Neural cell (in vitro differentiated cells): ENCODE measurements at regions not wholly inside any gene's neighbourhood (a gene's known extent, or its start where the extent isn't known, plus 50 kb on each side); places are given as distances from the start of the nearest gene placed in this dataset.
A peak's percentile ranks its signal among the peaks of the same experiment; 100 is the strongest.

Experiments
- H2AFZ ChIP-seq: fragments of 200-600, 300-800 bp; sonication (generic), shearing (Covaris generic); 2 replicates; pipeline ENCODE4 v1.6.0; 2014; ENCODE audit warnings: low read depth, mild to moderate bottlenecking, antibody characterized with exemption, low read length, moderate library complexity
- H3F3A ChIP-seq: fragments of 200-600 bp; shearing (Covaris generic); 2 replicates; pipeline ENCODE4 v1.6.1; 2016; ENCODE audit warnings: mild to moderate bottlenecking, moderate library complexity, mixed read lengths, antibody characterized with exemption, low read length; ENCODE audit not compliant: insufficient read depth, poor library complexity, severe bottlenecking
- H3K27ac ChIP-seq: fragments of 200-600, 300-800 bp; sonication (generic), shearing (Covaris generic); 2 replicates; pipeline ENCODE4 v1.5.1; 2014; ENCODE audit warnings: mild to moderate bottlenecking, low read length, moderate library complexity
- H3K27me3 ChIP-seq: fragments of 300-800, 200-600 bp; sonication (generic), shearing (Covaris generic); 2 replicates; pipeline ENCODE4 v1.6.0; 2014; ENCODE audit warnings: mild to moderate bottlenecking, low read depth, low read length, moderate library complexity; ENCODE audit not compliant: insufficient read depth
- H3K36me3 ChIP-seq: fragments of 300-800, 200-600 bp; sonication (generic), shearing (Covaris generic); 2 replicates; pipeline ENCODE4 v1.5.1; 2014; ENCODE audit warnings: mild to moderate bottlenecking, antibody characterized with exemption, low read length, moderate library complexity; ENCODE audit not compliant: insufficient read depth
- H3K4me2 ChIP-seq: fragments of 300-800, 200-600 bp; sonication (generic), shearing (Covaris generic); 2 replicates; pipeline ENCODE4 v1.6.0; 2014; ENCODE audit warnings: mild to moderate bottlenecking, low read length
- H3K4me3 ChIP-seq: fragments of 300-800, 200-600 bp; sonication (generic), shearing (Covaris generic); 2 replicates; pipeline ENCODE4 v1.5.1; 2014; ENCODE audit warnings: mild to moderate bottlenecking, low read length, moderate library complexity
- H3K79me2 ChIP-seq: fragments of 200-600 bp; shearing (Covaris generic); replicated peaks from 2 replicates; pipeline ENCODE4 v1.6.0; 2014; ENCODE audit warnings: mild to moderate bottlenecking, low read length, moderate library complexity; ENCODE audit not compliant: insufficient read depth
- H3K9ac ChIP-seq: fragments of 300-800, 200-600 bp; sonication (generic), shearing (Covaris generic); 2 replicates; pipeline ENCODE4 v1.6.1; 2016; ENCODE audit warnings: mild to moderate bottlenecking, low read length, mixed read lengths
- H3K9me2 ChIP-seq: fragments of 200-600 bp; shearing (Covaris generic); 2 replicates; pipeline ENCODE4 v1.6.1; 2016; ENCODE audit warnings: mild to moderate bottlenecking, low read length, mixed read lengths; ENCODE audit not compliant: insufficient read depth
- H3K9me3 ChIP-seq: fragments of 200-600, 300-800 bp; sonication (generic), shearing (Covaris generic); 2 replicates; pipeline ENCODE4 v1.6.1; 2016; ENCODE audit warnings: mild to moderate bottlenecking, mixed run types, low read length, moderate library complexity, mixed read lengths
- H4K20me1 ChIP-seq: fragments of 200-600 bp; shearing (Covaris generic); 2 replicates; pipeline ENCODE4 v1.6.1; 2016; ENCODE audit warnings: mild to moderate bottlenecking, mixed run types; ENCODE audit not compliant: insufficient read depth
- CTCF ChIP-seq: fragments of 450-650 bp; IDR thresholded peaks from 2 replicates; pipeline ENCODE4 v1.5.1; 2014; ENCODE audit warnings: antibody characterized with exemption, mild to moderate bottlenecking, moderate library complexity; ENCODE audit not compliant: poor library complexity, severe bottlenecking
- EP300 ChIP-seq: fragments of 450-650 bp; conservative IDR thresholded peaks from 2 replicates; pipeline ENCODE4 v1.6.1; 2014; ENCODE audit warnings: antibody characterized with exemption, mild to moderate bottlenecking, moderate library complexity; ENCODE audit not compliant: poor library complexity, severe bottlenecking
- EZH2 ChIP-seq: fragments of 200-600, 300-800 bp; shearing (Covaris generic), sonication (generic); IDR thresholded peaks from 2 replicates; pipeline ENCODE4 v1.6.1; 2014; ENCODE audit warnings: antibody characterized with exemption, low read length, borderline replicate concordance, mild to moderate bottlenecking; ENCODE audit not compliant: insufficient read depth, poor library complexity, severe bottlenecking
- MXI1 ChIP-seq: fragments of 450-650 bp; conservative IDR thresholded peaks from 2 replicates; pipeline ENCODE4 v1.6.1; 2014; ENCODE audit warnings: antibody characterized with exemption, mild to moderate bottlenecking; ENCODE audit not compliant: poor library complexity, severe bottlenecking
- POLR2AphosphoS5 ChIP-seq: IDR thresholded peaks from 2 replicates; pipeline ENCODE4 v1.6.1; 2012
- RAD21 ChIP-seq: fragments of 450-650 bp; conservative IDR thresholded peaks from 2 replicates; pipeline ENCODE4 v1.6.1; 2014; ENCODE audit warnings: antibody characterized with exemption, mild to moderate bottlenecking, moderate library complexity
- SMC3 ChIP-seq: fragments of 450-650 bp; conservative IDR thresholded peaks from 2 replicates; pipeline ENCODE4 v1.6.1; 2014; ENCODE audit warnings: antibody characterized with exemption, mild to moderate bottlenecking, moderate library complexity; ENCODE audit not compliant: poor library complexity
- TAF1 ChIP-seq: IDR thresholded peaks from 2 replicates; pipeline ENCODE4 v1.6.1; 2012; ENCODE audit warnings: low read depth
- TF ChIP-seq, protein P1 (sequence below): IDR thresholded peaks from 2 replicates; pipeline ENCODE4 v1.6.1; 2012; ENCODE audit warnings: borderline replicate concordance

- Histone ChIP-seq H3F3A (no peaks in the 10 kb centered on the region), H4K20me1 (no peaks in the 10 kb centered on the region), H3K27ac (no peak overlapping the region), H3K27me3 (no peaks in the 10 kb centered on the region), H3K4me3 (no peak overlapping the region), H3K9me2 (no peaks in the 10 kb centered on the region), H3K9me3 (no peaks in the 10 kb centered on the region), H3K9ac (no peak overlapping the region), H3K4me2 (no peak overlapping the region), H2AFZ (no peak overlapping the region), H3K36me3 (no peaks in the 10 kb centered on the region), H3K79me2 (no peaks in the 10 kb centered on the region)
- TF ChIP-seq POLR2AphosphoS5, result no peak
- TF ChIP-seq TAF1, result no peak
- TF ChIP-seq CTCF, result no peak
- TF ChIP-seq, protein P1, sequence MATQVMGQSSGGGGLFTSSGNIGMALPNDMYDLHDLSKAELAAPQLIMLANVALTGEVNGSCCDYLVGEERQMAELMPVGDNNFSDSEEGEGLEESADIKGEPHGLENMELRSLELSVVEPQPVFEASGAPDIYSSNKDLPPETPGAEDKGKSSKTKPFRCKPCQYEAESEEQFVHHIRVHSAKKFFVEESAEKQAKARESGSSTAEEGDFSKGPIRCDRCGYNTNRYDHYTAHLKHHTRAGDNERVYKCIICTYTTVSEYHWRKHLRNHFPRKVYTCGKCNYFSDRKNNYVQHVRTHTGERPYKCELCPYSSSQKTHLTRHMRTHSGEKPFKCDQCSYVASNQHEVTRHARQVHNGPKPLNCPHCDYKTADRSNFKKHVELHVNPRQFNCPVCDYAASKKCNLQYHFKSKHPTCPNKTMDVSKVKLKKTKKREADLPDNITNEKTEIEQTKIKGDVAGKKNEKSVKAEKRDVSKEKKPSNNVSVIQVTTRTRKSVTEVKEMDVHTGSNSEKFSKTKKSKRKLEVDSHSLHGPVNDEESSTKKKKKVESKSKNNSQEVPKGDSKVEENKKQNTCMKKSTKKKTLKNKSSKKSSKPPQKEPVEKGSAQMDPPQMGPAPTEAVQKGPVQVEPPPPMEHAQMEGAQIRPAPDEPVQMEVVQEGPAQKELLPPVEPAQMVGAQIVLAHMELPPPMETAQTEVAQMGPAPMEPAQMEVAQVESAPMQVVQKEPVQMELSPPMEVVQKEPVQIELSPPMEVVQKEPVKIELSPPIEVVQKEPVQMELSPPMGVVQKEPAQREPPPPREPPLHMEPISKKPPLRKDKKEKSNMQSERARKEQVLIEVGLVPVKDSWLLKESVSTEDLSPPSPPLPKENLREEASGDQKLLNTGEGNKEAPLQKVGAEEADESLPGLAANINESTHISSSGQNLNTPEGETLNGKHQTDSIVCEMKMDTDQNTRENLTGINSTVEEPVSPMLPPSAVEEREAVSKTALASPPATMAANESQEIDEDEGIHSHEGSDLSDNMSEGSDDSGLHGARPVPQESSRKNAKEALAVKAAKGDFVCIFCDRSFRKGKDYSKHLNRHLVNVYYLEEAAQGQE, result no peak
- TF ChIP-seq EP300, result no peak
- TF ChIP-seq SMC3, result no peak
- no peak for TF ChIP-seq EZH2
- no peak for TF ChIP-seq MXI1
- no peak for TF ChIP-seq RAD21
These were observed 118.5 kb upstream of the SHISA3 start for GRCh38 chr4:42278709-42279324.

DNA sequence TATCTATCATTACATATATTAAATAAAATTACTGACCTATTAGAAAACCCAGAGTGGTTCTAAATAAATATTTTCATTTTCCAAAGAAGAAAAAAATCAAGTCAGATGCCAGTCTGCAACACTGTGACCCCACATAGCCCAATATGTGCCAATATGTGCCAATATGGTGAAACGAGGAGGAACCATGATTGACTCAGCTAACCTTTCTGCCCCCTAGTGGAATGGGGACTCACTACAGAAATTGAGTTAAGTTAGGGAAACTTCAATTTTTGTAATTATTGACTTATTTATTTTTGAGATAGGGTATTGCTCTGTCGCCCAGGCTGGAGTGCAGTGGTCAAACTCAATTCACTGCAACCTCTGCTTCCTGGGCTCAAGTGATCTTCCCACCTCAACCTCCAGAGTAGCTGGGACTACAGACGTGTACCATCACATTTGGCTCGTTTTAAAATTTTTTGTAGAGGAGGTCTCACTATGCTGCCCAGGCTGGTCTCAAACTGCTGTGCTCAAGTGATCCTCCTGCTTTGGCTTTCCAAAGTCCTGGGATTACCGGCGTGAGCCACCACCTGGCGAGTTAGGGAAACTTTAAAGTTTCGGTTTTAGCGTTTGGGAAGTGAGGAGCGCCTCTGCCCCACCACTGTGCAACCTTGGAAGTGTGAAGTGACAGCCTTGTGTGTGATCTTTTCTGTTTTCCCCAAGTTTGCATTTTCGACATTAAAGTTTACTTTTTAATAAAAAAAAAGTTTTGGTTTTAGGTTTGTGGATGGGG is 116.8 kb upstream of the SHISA3 start:
- Histone ChIP-seq H3K9ac (no peak overlapping the region), H3K79me2 (no peaks in the 10 kb centered on the region), H3K4me3 (no peak overlapping the region), H3K9me3 (no peaks in the 10 kb centered on the region), H3K4me2 (no peak overlapping the region), H3K27ac (no peak overlapping the region), H2AFZ (no peak overlapping the region), H4K20me1 (no peaks in the 10 kb centered on the region), H3K36me3 (no peaks in the 10 kb centered on the region), H3K27me3 (no peaks in the 10 kb centered on the region), H3F3A (no peaks in the 10 kb centered on the region), H3K9me2 (no peaks in the 10 kb centered on the region)
- TF ChIP-seq EP300, result no peak
- TF ChIP-seq TAF1, result no peak
- TF ChIP-seq SMC3, result peak; percentile 34
- no peak for TF ChIP-seq POLR2AphosphoS5
- TF ChIP-seq EZH2, result no peak
- no peak for TF ChIP-seq RAD21
- TF ChIP-seq, protein P1, result no peak
- peak; percentile 53 for TF ChIP-seq CTCF
- TF ChIP-seq MXI1, result no peak
